Tongue (tissue), 1 donor: ENCODE measurements at regions not wholly inside any gene's neighbourhood (a gene's known extent, or its start where the extent isn't known, plus 50 kb on each side); places are given as distances from the start of the nearest gene placed in this dataset.

Source experiments
- DNase-seq: peaks from one replicate; pipeline ENCODE4 v3.0.0-alpha.2; 2015

DNA sequence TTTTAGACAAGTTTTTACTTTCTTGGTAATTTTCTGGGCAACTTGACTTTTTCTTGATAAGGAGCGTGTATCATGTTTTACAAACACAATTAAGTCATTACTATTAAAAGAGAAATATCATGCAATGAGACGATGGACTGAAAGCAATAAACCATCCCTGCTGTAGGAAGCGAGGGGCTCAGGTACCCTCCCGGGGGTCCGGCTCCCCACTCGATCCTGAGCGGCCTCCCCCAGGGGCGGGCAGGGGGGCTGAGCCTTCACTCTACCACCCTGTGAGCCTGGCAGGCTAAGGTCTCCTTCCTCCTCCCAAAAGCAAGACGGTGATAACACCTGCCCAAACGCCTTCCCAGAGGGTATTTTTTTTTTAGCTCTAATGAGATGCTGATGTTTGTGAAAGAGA, 51.8 kb upstream of the ADGRA1 start:
- DNase-seq = no peak

GRCh38 chr10:133034762-133035161, 53.0 kb upstream of the ADGRA1 start:
- no peak for DNase-seq

DNA sequence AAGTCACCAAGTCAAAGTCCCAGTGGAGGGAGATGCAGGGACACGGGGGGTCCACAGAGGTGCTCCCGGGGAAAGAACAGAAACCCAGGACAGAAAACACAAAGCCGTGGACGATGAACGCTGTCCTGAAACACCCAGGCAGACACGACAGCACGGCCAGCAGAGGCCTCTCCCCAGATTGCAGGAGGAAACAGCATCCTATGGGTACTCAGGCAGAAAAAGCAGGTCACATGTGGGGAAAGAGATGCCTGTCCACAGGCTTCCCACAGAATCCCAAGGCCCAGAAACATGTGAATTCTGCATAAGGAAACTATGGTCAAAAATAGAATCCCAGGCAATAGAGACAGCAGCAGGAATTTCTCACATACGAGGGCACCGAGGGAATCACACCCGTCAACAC, 53.6 kb upstream of the ADGRA1 start:
- no peak for DNase-seq

GRCh38 chr10:133033742-133034048, 54.0 kb upstream of the ADGRA1 start:
- DNase-seq = no peak

GRCh38 chr10:133032976-133033741, 54.6 kb upstream of the ADGRA1 start:
- no peak for DNase-seq

- DNase-seq = no peak
These were observed 55.5 kb upstream of the ADGRA1 start for GRCh38 chr10:133032231-133032630.

DNA sequence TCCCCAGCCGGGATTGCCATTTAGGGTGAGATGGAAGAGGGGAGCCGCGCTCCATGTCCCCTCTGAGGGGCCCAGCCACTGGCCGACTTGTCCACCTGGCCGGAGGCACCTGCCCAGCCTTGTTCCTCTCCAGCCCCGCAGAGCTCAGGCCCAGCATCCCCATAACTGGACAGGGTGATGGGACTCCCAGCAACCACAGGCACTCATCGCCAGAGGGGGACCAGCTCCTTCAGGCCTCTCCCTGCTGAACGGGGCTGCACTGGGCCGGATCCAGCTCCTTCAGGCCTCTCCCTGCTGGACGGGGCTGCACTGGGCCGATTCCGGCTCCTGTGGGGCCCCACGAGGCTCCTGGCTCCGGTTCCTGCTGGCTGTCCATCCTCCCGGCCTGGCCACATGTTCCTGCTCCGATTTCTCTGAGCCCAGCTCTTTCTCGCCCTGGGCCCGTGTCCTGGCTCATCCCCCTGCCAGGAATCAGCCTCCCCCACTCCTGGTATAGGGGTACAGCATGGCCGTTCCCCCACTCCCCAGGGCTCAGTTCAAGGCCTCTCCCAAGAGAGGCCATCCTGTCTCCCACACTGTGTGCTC, 56.1 kb upstream of the ADGRA1 start:
- no peak for DNase-seq

GRCh38 chr10:133030781-133031180, 56.9 kb upstream of the ADGRA1 start:
- DNase-seq = peak; percentile 66

DNA sequence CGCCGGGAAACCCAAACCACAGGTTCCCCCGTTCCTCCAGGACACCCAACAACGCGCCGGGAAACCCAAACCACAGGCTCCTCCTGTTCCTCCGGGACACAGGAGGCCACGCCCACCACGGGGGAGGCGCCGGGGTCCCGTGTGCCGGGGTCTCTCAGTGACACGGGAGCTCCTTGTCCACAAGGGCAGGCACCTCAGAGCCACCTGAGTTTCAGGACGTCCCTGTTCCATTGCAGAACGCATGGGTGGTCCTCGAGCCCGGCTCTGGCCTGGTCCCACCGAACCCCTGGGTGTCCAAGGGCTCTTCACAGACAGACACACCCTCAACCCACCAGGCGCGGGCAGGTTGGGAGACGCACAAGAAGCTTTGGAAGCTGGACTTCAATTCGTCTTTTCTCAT, 57.6 kb upstream of the ADGRA1 start:
- DNase-seq = no peak

GRCh38 chr10:133028956-133029355, 58.8 kb upstream of the ADGRA1 start:
- DNase-seq = no peak

DNA sequence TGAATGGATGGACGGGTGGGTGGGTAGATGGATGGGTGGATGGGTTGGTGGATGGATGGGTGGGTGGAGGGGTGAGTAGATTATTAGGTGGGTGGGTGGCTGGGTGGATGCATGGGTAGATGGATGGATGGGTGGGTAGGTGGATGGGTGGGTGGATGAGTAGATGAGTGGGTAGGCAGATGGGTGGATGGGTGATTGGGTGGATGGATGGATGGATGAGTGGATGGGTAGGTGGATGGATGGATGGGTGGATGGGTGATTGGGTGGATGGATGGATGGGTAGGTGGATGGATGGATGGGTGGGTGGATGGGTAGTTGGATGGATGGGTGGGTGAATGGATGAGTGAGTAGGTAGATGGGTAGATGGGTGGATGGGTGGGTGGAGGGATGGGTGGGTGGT, 59.6 kb upstream of the ADGRA1 start:
- DNase-seq = no peak

DNA sequence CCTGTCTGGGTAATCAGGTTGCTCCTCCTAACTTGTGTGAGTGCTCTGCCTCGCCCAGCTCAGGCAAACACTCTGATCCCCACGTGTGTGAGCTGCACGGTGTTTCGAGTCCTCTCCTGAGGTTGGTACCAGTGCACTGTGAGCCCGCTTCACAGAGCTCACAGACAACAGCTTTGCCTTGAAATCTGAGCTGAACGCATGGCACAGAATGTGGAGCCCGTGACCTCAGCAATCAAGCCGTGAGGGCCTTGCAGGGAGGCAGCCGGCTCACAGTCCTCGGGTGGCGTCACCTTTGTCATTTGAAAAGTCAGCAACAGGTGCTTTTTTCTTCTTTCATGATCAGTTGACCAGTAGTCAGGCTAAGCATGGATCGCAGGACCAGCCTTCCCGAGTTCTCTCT, 60.2 kb upstream of the ADGRA1 start:
- DNase-seq = peak; percentile 69

DNA sequence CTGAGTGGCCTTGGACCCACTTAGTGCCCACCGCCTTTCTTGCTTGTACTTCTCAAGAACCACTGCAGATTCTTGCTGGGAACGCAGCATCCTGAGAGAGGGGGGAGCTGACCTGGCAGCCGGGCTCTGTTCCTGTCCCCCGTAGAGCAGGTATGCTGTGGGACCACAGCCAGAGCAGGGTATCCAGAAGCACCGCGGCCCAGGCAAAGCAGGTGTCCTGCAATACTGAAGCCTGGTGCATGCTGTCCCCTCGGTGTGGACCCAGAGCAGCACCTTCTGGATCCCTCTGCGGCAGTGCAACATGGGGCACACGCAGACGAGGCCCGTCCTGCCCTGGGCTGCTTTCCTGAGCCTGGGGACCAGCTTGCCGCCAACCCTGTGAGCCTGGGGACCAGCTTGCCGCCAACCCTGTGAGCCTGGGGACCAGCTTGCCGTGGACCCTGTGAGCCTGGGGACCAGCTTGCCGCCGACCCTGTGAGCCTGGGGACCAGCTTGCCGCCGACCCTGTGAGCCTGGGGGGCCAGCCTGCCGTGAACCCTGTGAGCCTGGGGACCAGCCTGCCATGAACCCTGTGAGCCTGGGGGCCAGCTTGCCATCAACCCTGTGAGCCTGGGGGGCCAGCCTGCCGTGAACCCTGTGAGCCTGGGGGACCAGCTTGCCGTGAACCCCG, 60.9 kb upstream of the ADGRA1 start:
- DNase-seq = no peak

- DNase-seq = no peak
These were observed 61.6 kb upstream of the ADGRA1 start for GRCh38 chr10:133026171-133026570.

GRCh38 chr10:133025558-133026090, 62.1 kb upstream of the ADGRA1 start:
- no peak for DNase-seq

- DNase-seq = no peak
These were observed 62.8 kb upstream of the ADGRA1 start for GRCh38 chr10:133024704-133025557.

- no peak for DNase-seq
These were observed 64.4 kb upstream of the ADGRA1 start for GRCh38 chr10:133023216-133023843.

GRCh38 chr10:133022776-133023100, 65.0 kb upstream of the ADGRA1 start:
- DNase-seq = peak; percentile 71

DNA sequence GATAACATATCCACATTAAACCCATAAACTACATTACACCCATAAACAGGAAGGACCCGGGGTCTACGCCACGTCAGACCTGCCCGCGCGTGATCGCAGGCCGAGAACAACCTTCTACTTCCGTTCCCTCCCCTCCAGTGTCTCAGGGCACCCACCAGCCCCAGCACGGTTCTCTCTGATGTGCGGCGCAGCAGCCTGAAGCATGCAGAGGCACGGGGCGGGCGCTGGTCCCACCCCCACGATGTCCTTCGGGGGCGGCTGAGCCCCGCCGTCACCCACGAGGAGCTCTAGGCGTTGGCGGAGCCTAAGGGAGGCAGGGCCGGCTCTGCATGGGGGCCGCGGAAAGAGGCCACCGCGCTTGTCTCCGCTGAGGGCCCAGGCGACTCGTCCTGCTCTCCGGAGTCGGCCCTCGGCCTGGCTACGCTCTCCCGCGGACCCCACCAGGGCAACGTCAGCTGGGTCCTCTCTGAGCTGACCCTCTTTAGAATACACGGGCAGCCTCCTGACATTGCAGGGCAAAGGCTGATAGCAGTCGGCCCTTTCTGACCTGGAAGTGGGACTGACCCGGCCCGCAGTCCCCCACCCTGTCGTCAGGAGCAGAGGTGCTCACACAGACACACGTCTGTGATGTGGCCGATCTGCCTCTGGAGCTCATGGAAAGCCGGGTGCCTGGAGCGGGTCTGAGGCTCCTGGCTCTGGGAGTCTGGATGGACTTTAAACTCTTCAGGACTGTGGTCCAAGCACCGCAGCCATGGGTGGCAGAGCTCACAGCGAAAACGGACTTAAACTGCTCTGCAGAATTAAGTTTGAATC, 65.6 kb upstream of the ADGRA1 start:
- DNase-seq = no peak

DNA sequence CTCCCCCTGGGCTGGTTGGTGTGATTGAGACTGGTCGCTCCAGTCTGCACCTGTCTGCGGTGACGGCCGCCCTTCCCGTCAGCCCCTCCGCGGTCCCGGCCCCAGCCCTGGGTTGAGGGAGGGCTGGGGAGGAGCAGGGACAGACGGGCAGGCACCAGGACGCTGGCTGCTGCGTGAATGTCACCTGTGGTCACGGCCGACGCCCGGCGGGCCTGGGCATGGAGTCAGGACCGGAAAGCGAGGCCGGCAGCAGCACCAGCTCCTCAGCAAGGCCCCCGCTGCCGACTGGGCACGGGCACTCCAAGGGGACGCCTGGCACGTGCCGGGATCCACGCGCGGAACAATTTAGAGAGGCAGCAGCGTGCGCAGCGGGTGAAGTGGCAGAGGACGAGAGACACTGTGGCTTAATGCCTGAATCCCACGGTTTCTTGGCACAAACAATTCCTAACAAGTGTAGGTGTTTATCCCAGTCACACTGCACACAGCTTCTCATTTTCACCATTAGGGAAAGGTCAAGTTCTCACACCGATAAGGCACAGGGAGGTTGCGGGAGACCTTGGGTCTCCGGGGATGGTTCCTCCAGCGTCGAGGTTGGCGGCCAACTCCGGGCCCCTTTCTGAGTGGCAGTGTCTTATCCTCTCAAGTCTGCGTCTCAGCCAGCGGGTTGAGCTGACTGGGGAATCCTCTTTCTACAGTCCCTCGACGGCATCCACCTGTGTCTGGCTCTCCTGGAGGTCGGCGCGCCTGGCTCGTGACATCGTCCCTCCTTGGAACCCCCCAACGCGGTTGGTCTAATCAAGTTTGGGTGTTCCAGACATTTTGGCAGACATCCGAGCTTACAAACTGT, 66.4 kb upstream of the ADGRA1 start:
- no peak for DNase-seq
